ENCODE measurements at regions not wholly inside any gene's neighbourhood (a gene's known extent, or its start where the extent isn't known, plus 50 kb on each side); places are given as distances from the start of the nearest gene placed in this dataset.

- peak; percentile 56 for DNase-seq (ENCODE audit: low read depth)
- no peak overlapping the region for H3K4me3 ChIP-seq (ENCODE audit: low read depth, low read length)
- TF ChIP-seq CTCF (IDR thresholded peaks at IDR 0.05; ENCODE audit: insufficient read depth, low read length): no peak
These were observed 50.4 kb upstream of the KDR start for GRCh38 chr4:55175779-55176231.

- no peak for DNase-seq (ENCODE audit: low read depth)
- H3K4me3 ChIP-seq (ENCODE audit: low read depth, low read length): peak overlapping the region; percentile 26
- no peak for TF ChIP-seq CTCF (IDR thresholded peaks at IDR 0.05; ENCODE audit: insufficient read depth, low read length)
These were observed 51.1 kb upstream of the KDR start for GRCh38 chr4:55176497-55176896.

- TF ChIP-seq CTCF (IDR thresholded peaks at IDR 0.05; ENCODE audit: insufficient read depth, low read length): no peak
- no peak overlapping the region for H3K4me3 ChIP-seq (ENCODE audit: low read depth, low read length)
- no peak for DNase-seq (ENCODE audit: low read depth)
These were observed 52.1 kb upstream of the KDR start for GRCh38 chr4:55177461-55177860.

- H3K4me3 ChIP-seq (ENCODE audit: low read depth, low read length): no peak overlapping the region
- peak; percentile 68 for DNase-seq (ENCODE audit: low read depth)
- no peak for TF ChIP-seq CTCF (IDR thresholded peaks at IDR 0.05; ENCODE audit: insufficient read depth, low read length)
These were observed 53.0 kb upstream of the KDR start for GRCh38 chr4:55178226-55179005.

- TF ChIP-seq CTCF (IDR thresholded peaks at IDR 0.05; ENCODE audit: insufficient read depth, low read length): no peak
- peak; percentile 55 for DNase-seq (ENCODE audit: low read depth)
- no peak overlapping the region for H3K4me3 ChIP-seq (ENCODE audit: low read depth, low read length)
These were observed 55.9 kb upstream of the KDR start for GRCh38 chr4:55181010-55182005.

- no peak overlapping the region for H3K4me3 ChIP-seq (ENCODE audit: low read depth, low read length)
- peak; percentile 9 for TF ChIP-seq CTCF (IDR thresholded peaks at IDR 0.05; ENCODE audit: insufficient read depth, low read length)
- peak; percentile 96 for DNase-seq (ENCODE audit: low read depth)
These were observed 58.7 kb upstream of the KDR start for GRCh38 chr4:55183926-55184599.

All from fibroblast of the aortic adventitia (primary cell).